ENCODE measurements at regions not wholly inside any gene's neighbourhood (a gene's known extent, or its start where the extent isn't known, plus 50 kb on each side); places are given as distances from the start of the nearest gene placed in this dataset.

- RAD21 ChIA-PET (ENCODE audit: low non-redundant PET in 1 of 2, low total read pairs in 2 of 2, uncharacterized antibody in 2 of 2, unreplicated experiment in 2 of 2): no interaction called here
These were observed 308.8 kb upstream of the HS3ST5 start for GRCh38 chr6:114651611-114652010.

GRCh38 chr6:114650891-114651290 is 308.1 kb upstream of the HS3ST5 start:
- ChIA-PET POLR2A (no interaction called here), CTCF (no interaction called here), RAD21 (ENCODE audit: low non-redundant PET in 1 of 2, low total read pairs in 2 of 2, uncharacterized antibody in 2 of 2, unreplicated experiment in 2 of 2) (no interaction called here)
- Histone ChIP-seq H3K27ac (ENCODE audit: low read depth, low read length) (no peak overlapping the region), H2AFZ (ENCODE audit: low read depth, low read length, poor library complexity, severe bottlenecking) (no peak overlapping the region), H3K79me2 (ENCODE audit: insufficient read depth, low read length) (no peaks in the 10 kb centered on the region), H3K36me3 (ENCODE audit: control insufficient read depth in 1 of 2, insufficient read depth in 2 of 2, low read length in 2 of 2) (no peaks in the 10 kb centered on the region), H3K4me3 (replicated peaks in 1 of 2; ENCODE audit: low read depth in 1 of 2, low read length in 2 of 2) (no peak overlapping the region), H3K4me2 (ENCODE audit: low read length) (no peak overlapping the region), H3K9ac (ENCODE audit: low read length) (no peak overlapping the region), H3K9me2 (ENCODE audit: insufficient read depth) (no peaks in the 10 kb centered on the region), H4K20me1 (ENCODE audit: insufficient read depth) (no peaks in the 10 kb centered on the region), H3K27me3 (ENCODE audit: insufficient read depth, low read length) (no peaks in the 10 kb centered on the region), H3K4me1 (ENCODE audit: control insufficient read depth in 1 of 2, insufficient read depth in 2 of 2, low read length in 2 of 2) (no peaks in the 10 kb centered on the region), H3K9me3 (ENCODE audit: control insufficient read depth in 1 of 2, insufficient read depth in 1 of 2, low read depth in 1 of 2, low read length in 2 of 2) (no peaks in the 10 kb centered on the region)
- no peak for ATAC-seq
- DNase-seq (ENCODE audit: low read depth, low spot score): no peak
- BruUV-seq (replicated peaks): no TSS peak
- intact Hi-C loops (cut with micrococcal nuclease): no loop called here
- TF ChIP-seq CTCF (IDR thresholded peaks at IDR 0.05 in 2 of 3, conservative IDR thresholded peaks at IDR 0.05 in 1 of 3; ENCODE audit: borderline replicate concordance in 1 of 3, insufficient read depth in 1 of 3, low read depth in 2 of 3, low read length in 2 of 3): no peak

More at GRCh38 chr6:114651611-114652010, 308.8 kb upstream of the HS3ST5 start:
- no peak for TF ChIP-seq YY1 (IDR thresholded peaks at IDR 0.05; ENCODE audit: extremely low read depth, insufficient replicate concordance, low read depth, low read length)
- no peak for TF ChIP-seq CEBPB (IDR thresholded peaks at IDR 0.05; ENCODE audit: low read depth)
- TF ChIP-seq SIN3A (IDR thresholded peaks at IDR 0.05; ENCODE audit: low read depth): no peak
- TF ChIP-seq FOSL1 (IDR thresholded peaks at IDR 0.05; ENCODE audit: low read depth): no peak
- TF ChIP-seq CBX3 (IDR thresholded peaks at IDR 0.05; ENCODE audit: low read depth): no peak
- no peak for TF ChIP-seq TCF7L2 (IDR thresholded peaks at IDR 0.05; ENCODE audit: borderline replicate concordance, extremely low read depth, insufficient read depth, insufficient read length)
- H3K9me2 ChIP-seq (ENCODE audit: insufficient read depth): no peaks in the 10 kb centered on the region
- ChIA-PET CTCF (no interaction called here), POLR2A (no interaction called here)
- no peaks in the 10 kb centered on the region for H3K27me3 ChIP-seq (ENCODE audit: insufficient read depth, low read length)
- no peak overlapping the region for H2AFZ ChIP-seq (ENCODE audit: low read depth, low read length, poor library complexity, severe bottlenecking)
- no peak for ATAC-seq
- H3K9me3 ChIP-seq (ENCODE audit: control insufficient read depth in 1 of 2, insufficient read depth in 1 of 2, low read depth in 1 of 2, low read length in 2 of 2): no peaks in the 10 kb centered on the region
- intact Hi-C loops (cut with micrococcal nuclease): no loop called here
- DNase-seq (ENCODE audit: low read depth, low spot score): no peak
- no peak overlapping the region for H3K9ac ChIP-seq (ENCODE audit: low read length)
- no peak overlapping the region for H3K27ac ChIP-seq (ENCODE audit: low read depth, low read length)
- no peaks in the 10 kb centered on the region for H3K79me2 ChIP-seq (ENCODE audit: insufficient read depth, low read length)
- no peaks in the 10 kb centered on the region for H3K4me1 ChIP-seq (ENCODE audit: control insufficient read depth in 1 of 2, insufficient read depth in 2 of 2, low read length in 2 of 2)
- H4K20me1 ChIP-seq (ENCODE audit: insufficient read depth): no peaks in the 10 kb centered on the region
- H3K4me3 ChIP-seq (replicated peaks in 1 of 2; ENCODE audit: low read depth in 1 of 2, low read length in 2 of 2): no peak overlapping the region
- H3K4me2 ChIP-seq (ENCODE audit: low read length): no peak overlapping the region
- no TSS peak for BruUV-seq (replicated peaks)
- H3K36me3 ChIP-seq (ENCODE audit: control insufficient read depth in 1 of 2, insufficient read depth in 2 of 2, low read length in 2 of 2): no peaks in the 10 kb centered on the region
